ENCODE measurements at regions not wholly inside any gene's neighbourhood (a gene's known extent, or its start where the extent isn't known, plus 50 kb on each side); places are given as distances from the start of the nearest gene placed in this dataset.

GRCh38 chr2:6069381-6069780 is 377.2 kb downstream of the SOX11 start:
- TF ChIP-seq POLR2A (IDR thresholded peaks at IDR 0.05) (no peak), CTCF (IDR thresholded peaks at IDR 0.05) (no peak)
- no peak overlapping the region for H3K27ac ChIP-seq
- no peak overlapping the region for H3K4me3 ChIP-seq
- 55 to 59% methylated on average over 5 of the region's 5 CpGs for WGBS, 2 donors
- no peaks in the 10 kb centered on the region for H3K36me3 ChIP-seq
- no peak for DNase-seq
- intact Hi-C loops (cut with DNase I), result no loop called here
- no peaks in the 10 kb centered on the region for H3K4me1 ChIP-seq
- no peaks in the 10 kb centered on the region for H3K27me3 ChIP-seq
- no peaks in the 10 kb centered on the region for H3K9me3 ChIP-seq

- H3K4me1 ChIP-seq, result no peaks in the 10 kb centered on the region
- no peak overlapping the region for H3K4me3 ChIP-seq
- no peaks in the 10 kb centered on the region for H3K36me3 ChIP-seq
- no peak overlapping the region for H3K27ac ChIP-seq
- H3K27me3 ChIP-seq, result no peaks in the 10 kb centered on the region
- intact Hi-C loops (cut with DNase I), result no loop called here
- H3K9me3 ChIP-seq, result no peaks in the 10 kb centered on the region
- DNase-seq, result no peak
- WGBS, 2 donors, result 50 to 73% methylated on average over 4 of the region's 4 CpGs
- TF ChIP-seq CTCF (IDR thresholded peaks at IDR 0.05) (no peak), POLR2A (IDR thresholded peaks at IDR 0.05) (no peak)
Measured at GRCh38 chr2:6071519-6071918, 379.3 kb downstream of the SOX11 start.

- Histone ChIP-seq H3K4me3 (no peak overlapping the region), H3K9me3 (no peaks in the 10 kb centered on the region), H3K36me3 (no peaks in the 10 kb centered on the region), H3K4me1 (no peaks in the 10 kb centered on the region), H3K27ac (no peak overlapping the region), H3K27me3 (no peaks in the 10 kb centered on the region)
- TF ChIP-seq CTCF (IDR thresholded peaks at IDR 0.05) (no peak), POLR2A (IDR thresholded peaks at IDR 0.05) (no peak)
- 72 to 75% methylated on average over 5 of the region's 5 CpGs for WGBS, 2 donors
- DNase-seq, result no peak
- intact Hi-C loops (cut with DNase I), result no loop called here
Measured at GRCh38 chr2:6072276-6072675, 380.1 kb downstream of the SOX11 start.

- no peak overlapping the region for H3K4me3 ChIP-seq
Measured at GRCh38 chr2:6072768-6073167, 380.6 kb downstream of the SOX11 start.

More at GRCh38 chr2:6072768-6073167, 380.6 kb downstream of the SOX11 start:
- intact Hi-C loops (cut with DNase I), result no loop called here
- H3K9me3 ChIP-seq, result no peaks in the 10 kb centered on the region
- DNase-seq, result no peak
- no peaks in the 10 kb centered on the region for H3K27me3 ChIP-seq
- TF ChIP-seq POLR2A (IDR thresholded peaks at IDR 0.05) (no peak), CTCF (IDR thresholded peaks at IDR 0.05) (no peak)
- no peak overlapping the region for H3K27ac ChIP-seq
- H3K36me3 ChIP-seq, result no peaks in the 10 kb centered on the region
- 71 to 80% methylated on average over 3 of the region's 3 CpGs for WGBS, 2 donors
- H3K4me1 ChIP-seq, result no peaks in the 10 kb centered on the region

Data from esophagus squamous epithelium (tissue), 5 donors.